Epithelial cell of esophagus (primary cell): ENCODE measurements at regions not wholly inside any gene's neighbourhood (a gene's known extent, or its start where the extent isn't known, plus 50 kb on each side); places are given as distances from the start of the nearest gene placed in this dataset.

Source experiments
- DNase-seq: peaks from one replicate; pipeline ENCODE4 v3.0.0; 2010; ENCODE audit warnings: low read depth
- H3K4me3 ChIP-seq: 2 replicates; pipeline ENCODE4 v1.5.1; 2011; ENCODE audit warnings: mild to moderate bottlenecking, low read length, control low read depth
- CTCF ChIP-seq: IDR thresholded peaks from 2 replicates; pipeline ENCODE4 v1.5.1; 2011; ENCODE audit warnings: low read depth, mild to moderate bottlenecking, low read length, control low read depth, inconsistent platforms; ENCODE audit not compliant: insufficient read depth; ENCODE audit errors: missing control alignments

GRCh38 chr2:56565143-56565542, 381.4 kb downstream of the CCDC85A start:
- H3K4me3 ChIP-seq = no peak overlapping the region
- DNase-seq = no peak
- TF ChIP-seq CTCF = no peak

- H3K4me3 ChIP-seq = no peak overlapping the region
- TF ChIP-seq CTCF = no peak
- no peak for DNase-seq
These were observed 387.3 kb downstream of the CCDC85A start for GRCh38 chr2:56571074-56571473.

- no peak for DNase-seq
- H3K4me3 ChIP-seq = no peak overlapping the region
- no peak for TF ChIP-seq CTCF
These were observed 392.2 kb downstream of the CCDC85A start for GRCh38 chr2:56576001-56576400.

GRCh38 chr2:56580242-56580641, 396.5 kb downstream of the CCDC85A start:
- H3K4me3 ChIP-seq = no peak overlapping the region
- no peak for TF ChIP-seq CTCF
- DNase-seq = no peak

- H3K4me3 ChIP-seq = no peak overlapping the region
- no peak for DNase-seq
- TF ChIP-seq CTCF = no peak
These were observed 398.8 kb downstream of the CCDC85A start for GRCh38 chr2:56582570-56582969.

GRCh38 chr2:56583796-56584315, 400.1 kb downstream of the CCDC85A start:
- no peak for DNase-seq
- no peak overlapping the region for H3K4me3 ChIP-seq
- TF ChIP-seq CTCF = no peak

GRCh38 chr2:56587456-56587855, 403.7 kb downstream of the CCDC85A start:
- no peak for TF ChIP-seq CTCF
- DNase-seq = no peak
- H3K4me3 ChIP-seq = no peak overlapping the region
